ENCODE measurements at regions not wholly inside any gene's neighbourhood (a gene's known extent, or its start where the extent isn't known, plus 50 kb on each side); places are given as distances from the start of the nearest gene placed in this dataset.

DNA sequence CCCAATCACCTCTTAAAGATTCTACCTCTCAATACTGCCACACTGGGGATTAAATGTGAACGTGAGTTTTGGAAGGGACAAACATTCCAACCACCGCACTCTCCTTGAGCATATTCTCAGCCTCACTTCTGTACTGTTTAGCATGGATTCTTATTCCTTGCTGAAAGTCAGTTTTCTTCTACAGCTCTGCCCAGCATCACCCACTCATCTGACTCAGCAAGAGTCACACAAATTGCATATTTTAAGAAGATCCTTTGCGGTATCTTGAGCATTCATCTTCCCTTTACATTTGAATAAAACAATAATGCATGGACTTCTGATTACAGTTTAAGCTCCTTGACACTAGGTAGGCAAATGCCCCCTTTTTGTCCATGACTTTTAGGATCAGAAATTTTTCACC lies 251.6 kb upstream of the MKLN1 start:
- TF ChIP-seq, protein P1, sequence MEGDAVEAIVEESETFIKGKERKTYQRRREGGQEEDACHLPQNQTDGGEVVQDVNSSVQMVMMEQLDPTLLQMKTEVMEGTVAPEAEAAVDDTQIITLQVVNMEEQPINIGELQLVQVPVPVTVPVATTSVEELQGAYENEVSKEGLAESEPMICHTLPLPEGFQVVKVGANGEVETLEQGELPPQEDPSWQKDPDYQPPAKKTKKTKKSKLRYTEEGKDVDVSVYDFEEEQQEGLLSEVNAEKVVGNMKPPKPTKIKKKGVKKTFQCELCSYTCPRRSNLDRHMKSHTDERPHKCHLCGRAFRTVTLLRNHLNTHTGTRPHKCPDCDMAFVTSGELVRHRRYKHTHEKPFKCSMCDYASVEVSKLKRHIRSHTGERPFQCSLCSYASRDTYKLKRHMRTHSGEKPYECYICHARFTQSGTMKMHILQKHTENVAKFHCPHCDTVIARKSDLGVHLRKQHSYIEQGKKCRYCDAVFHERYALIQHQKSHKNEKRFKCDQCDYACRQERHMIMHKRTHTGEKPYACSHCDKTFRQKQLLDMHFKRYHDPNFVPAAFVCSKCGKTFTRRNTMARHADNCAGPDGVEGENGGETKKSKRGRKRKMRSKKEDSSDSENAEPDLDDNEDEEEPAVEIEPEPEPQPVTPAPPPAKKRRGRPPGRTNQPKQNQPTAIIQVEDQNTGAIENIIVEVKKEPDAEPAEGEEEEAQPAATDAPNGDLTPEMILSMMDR (IDR thresholded peaks at IDR 0.05 in 2 of 3, conservative IDR thresholded peaks at IDR 0.05 in 1 of 3; ENCODE audit: borderline replicate concordance in 1 of 3, insufficient read depth in 1 of 3, low read depth in 2 of 3, low read length in 2 of 3), result no peak
- TF ChIP-seq, protein P2, sequence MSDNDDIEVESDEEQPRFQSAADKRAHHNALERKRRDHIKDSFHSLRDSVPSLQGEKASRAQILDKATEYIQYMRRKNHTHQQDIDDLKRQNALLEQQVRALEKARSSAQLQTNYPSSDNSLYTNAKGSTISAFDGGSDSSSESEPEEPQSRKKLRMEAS (IDR thresholded peaks at IDR 0.05), result no peak
- no peak for TF ChIP-seq ZNF274 (IDR thresholded peaks at IDR 0.05; ENCODE audit: low read depth, low read length)
- TF ChIP-seq RAD21 (IDR thresholded peaks at IDR 0.05; ENCODE audit: low read depth), result no peak
- TF ChIP-seq SIN3A (IDR thresholded peaks at IDR 0.05; ENCODE audit: low read depth), result no peak
